Astrocyte (in vitro differentiated cells and primary cell): ENCODE measurements at regions not wholly inside any gene's neighbourhood (a gene's known extent, or its start where the extent isn't known, plus 50 kb on each side); places are given as distances from the start of the nearest gene placed in this dataset.

Source experiments
- DNase-seq: peaks from one replicate; pipeline ENCODE4 v3.0.0-alpha.2; 2010; ENCODE audit warnings: low read depth
- FAIRE-seq: peaks from 2 replicates; lab custom pipeline; 2011; peaks lifted over from hg19 to GRCh38; lab: Jason Lieb, UNC
- H2AFZ ChIP-seq: 2 replicates; pipeline ENCODE4 v1.6.0; 2012; ENCODE audit warnings: low read depth, low read length, inconsistent platforms
- H3K27ac ChIP-seq: 2 replicates; pipeline ENCODE4 v1.5.1; 2011; ENCODE audit warnings: low read depth, low read length, inconsistent platforms
- H3K27me3 ChIP-seq: 2 replicates; pipeline ENCODE4 v1.6.0; 2011; ENCODE audit warnings: low read length, inconsistent platforms; ENCODE audit not compliant: insufficient read depth
- H3K36me3 ChIP-seq: 2 replicates; pipeline ENCODE4 v1.5.1; 2011; ENCODE audit warnings: low read length, inconsistent platforms; ENCODE audit not compliant: insufficient read depth
- H3K4me1 ChIP-seq: 2 replicates; pipeline ENCODE4 v1.5.1; 2011; ENCODE audit warnings: low read length, inconsistent platforms; ENCODE audit not compliant: insufficient read depth
- H3K4me2 ChIP-seq: 2 replicates; pipeline ENCODE4 v1.6.0; 2012; ENCODE audit warnings: low read length, inconsistent platforms
- H3K4me3 ChIP-seq: 2 replicates; pipeline ENCODE4 v1.5.1; 2011; ENCODE audit warnings: low read depth, mild to moderate bottlenecking, low read length, inconsistent platforms; ENCODE audit not compliant: insufficient read depth
- H3K79me2 ChIP-seq: 2 replicates; pipeline ENCODE4 v1.6.0; 2012; ENCODE audit warnings: mild to moderate bottlenecking, low read length, inconsistent platforms; ENCODE audit not compliant: insufficient read depth
- H3K9ac ChIP-seq: 2 replicates; pipeline ENCODE4 v1.6.0; 2012; ENCODE audit warnings: mild to moderate bottlenecking, low read length, inconsistent platforms
- H3K9me3 ChIP-seq: 2 replicates; pipeline ENCODE4 v1.5.1; 2012; ENCODE audit warnings: low read depth, mild to moderate bottlenecking, low read length, inconsistent platforms; ENCODE audit not compliant: insufficient read depth
- H4K20me1 ChIP-seq: 2 replicates; pipeline ENCODE4 v1.6.0; 2012; ENCODE audit warnings: low read length, inconsistent platforms; ENCODE audit not compliant: insufficient read depth
- H3K27ac Mint-ChIP-seq: one replicate; pipeline ENCODE4 v1.8.0; 2021; ENCODE audit warnings: mild to moderate bottlenecking, mixed read lengths; ENCODE audit not compliant: unreplicated experiment
- H3K27me3 Mint-ChIP-seq: one replicate; pipeline ENCODE4 v1.8.0; 2021; ENCODE audit warnings: low read depth, mixed read lengths; ENCODE audit not compliant: unreplicated experiment
- H3K36me3 Mint-ChIP-seq: one replicate; pipeline ENCODE4 v1.8.0; 2021; ENCODE audit warnings: low read depth, mixed read lengths; ENCODE audit not compliant: unreplicated experiment
- H3K4me1 Mint-ChIP-seq: one replicate; pipeline ENCODE4 v1.8.0; 2021; ENCODE audit warnings: low read depth, mixed read lengths; ENCODE audit not compliant: unreplicated experiment
- H3K4me3 Mint-ChIP-seq: one replicate; pipeline ENCODE4 v1.8.0; 2021; ENCODE audit warnings: mild to moderate bottlenecking, moderate library complexity, mixed read lengths; ENCODE audit not compliant: unreplicated experiment
- H3K9me3 Mint-ChIP-seq: one replicate; pipeline ENCODE4 v1.8.0; 2021; ENCODE audit warnings: mild to moderate bottlenecking, mixed read lengths; ENCODE audit not compliant: unreplicated experiment
- CTCF ChIP-seq: IDR thresholded peaks from 2 replicates; pipeline ENCODE4 v1.5.1; 2011; ENCODE audit warnings: low read depth, mild to moderate bottlenecking, inconsistent platforms, low read length, moderate library complexity; ENCODE audit not compliant: insufficient read depth
- EZH2 ChIP-seq: IDR thresholded peaks from 2 replicates; pipeline ENCODE4 v1.6.1; 2012; ENCODE audit warnings: mild to moderate bottlenecking, low read length, inconsistent platforms; ENCODE audit not compliant: insufficient read depth

GRCh38 chr4:122017296-122017695 is 65.4 kb upstream of the TRPC3 start:
- H4K20me1 ChIP-seq: no peaks in the 10 kb centered on the region
- H3K27me3 ChIP-seq: no peaks in the 10 kb centered on the region
- no peaks in the 10 kb centered on the region for H3K36me3 Mint-ChIP-seq
- no peaks in the 10 kb centered on the region for H3K79me2 ChIP-seq
- no peaks in the 10 kb centered on the region for H3K36me3 ChIP-seq
- peaks cover 3% of the 10 kb centered on the region for H3K9me3 Mint-ChIP-seq
- FAIRE-seq: no peak
- peak; percentile 55 for DNase-seq
- no peak overlapping the region for H3K27ac ChIP-seq
- peaks cover 3% of the 10 kb centered on the region for H3K27me3 Mint-ChIP-seq
- H3K4me1 ChIP-seq: no peaks in the 10 kb centered on the region
- no peaks in the 10 kb centered on the region for H3K9me3 ChIP-seq
- no peak for TF ChIP-seq CTCF
- TF ChIP-seq EZH2: no peak
- H3K4me3 Mint-ChIP-seq: no peak overlapping the region
- H2AFZ ChIP-seq: no peak overlapping the region
- no peak overlapping the region for H3K4me3 ChIP-seq
- H3K4me1 Mint-ChIP-seq: no peaks in the 10 kb centered on the region
- H3K27ac Mint-ChIP-seq: no peak overlapping the region
- no peak overlapping the region for H3K9ac ChIP-seq
- no peak overlapping the region for H3K4me2 ChIP-seq

GRCh38 chr4:122015203-122015602 is 63.3 kb upstream of the TRPC3 start:
- peaks cover 3% of the 10 kb centered on the region for H3K9me3 Mint-ChIP-seq
- Histone ChIP-seq H3K9ac (no peak overlapping the region), H3K4me1 (no peaks in the 10 kb centered on the region), H3K4me3 (no peak overlapping the region), H3K27ac (no peak overlapping the region), H3K9me3 (no peaks in the 10 kb centered on the region), H3K79me2 (no peaks in the 10 kb centered on the region), H3K27me3 (no peaks in the 10 kb centered on the region), H4K20me1 (no peaks in the 10 kb centered on the region), H3K4me2 (no peak overlapping the region), H2AFZ (no peak overlapping the region), H3K36me3 (no peaks in the 10 kb centered on the region)
- H3K27me3 Mint-ChIP-seq: peaks cover 3% of the 10 kb centered on the region
- no peak for DNase-seq
- H3K36me3 Mint-ChIP-seq: no peaks in the 10 kb centered on the region
- no peak overlapping the region for H3K4me3 Mint-ChIP-seq
- TF ChIP-seq EZH2: no peak
- no peak for TF ChIP-seq CTCF
- H3K27ac Mint-ChIP-seq: no peak overlapping the region
- FAIRE-seq: no peak
- peaks cover 6% of the 10 kb centered on the region for H3K4me1 Mint-ChIP-seq

GRCh38 chr4:122012735-122013134 is 60.9 kb upstream of the TRPC3 start:
- H3K79me2 ChIP-seq: no peaks in the 10 kb centered on the region
- H3K27ac ChIP-seq: no peak overlapping the region
- Mint-ChIP-seq H3K27me3 (no peaks in the 10 kb centered on the region), H3K27ac (no peak overlapping the region), H3K4me1 (peaks cover 6% of the 10 kb centered on the region), H3K4me3 (no peak overlapping the region), H3K36me3 (no peaks in the 10 kb centered on the region), H3K9me3 (no peaks in the 10 kb centered on the region)
- peak; percentile 61 for DNase-seq
- no peak overlapping the region for H3K4me2 ChIP-seq
- H3K4me1 ChIP-seq: no peaks in the 10 kb centered on the region
- TF ChIP-seq CTCF (no peak), EZH2 (no peak)
- no peaks in the 10 kb centered on the region for H4K20me1 ChIP-seq
- H3K4me3 ChIP-seq: no peak overlapping the region
- H3K36me3 ChIP-seq: no peaks in the 10 kb centered on the region
- no peak overlapping the region for H2AFZ ChIP-seq
- no peaks in the 10 kb centered on the region for H3K27me3 ChIP-seq
- H3K9me3 ChIP-seq: no peaks in the 10 kb centered on the region
- no peak for FAIRE-seq
- no peak overlapping the region for H3K9ac ChIP-seq
